ENCODE measurements at regions not wholly inside any gene's neighbourhood (a gene's known extent, or its start where the extent isn't known, plus 50 kb on each side); places are given as distances from the start of the nearest gene placed in this dataset.

- no peak for TF ChIP-seq CTCF (IDR thresholded peaks at IDR 0.05; ENCODE audit: borderline replicate concordance, extremely low read depth, low read length, poor library complexity, severe bottlenecking)
- TF ChIP-seq EZH2 (IDR thresholded peaks at IDR 0.05; ENCODE audit: borderline replicate concordance, low read depth, low read length, severe bottlenecking) = no peak
Measured at GRCh38 chr5:6212244-6212643, 166.1 kb downstream of the MED10 start.
